SK-N-SH (cell line): ENCODE measurements at regions not wholly inside any gene's neighbourhood (a gene's known extent, or its start where the extent isn't known, plus 50 kb on each side); places are given as distances from the start of the nearest gene placed in this dataset.
"Not testable (repeated sequence)": the region's sequence is repeated elsewhere in the genome, so short reads cannot be mapped to it uniquely, and the experiment has no call there.

Source experiments
- CTCF ChIA-PET: fragments of 300-600, 350-600 bp; formaldehyde crosslinking; extraction: SDS; loops from one replicate; lab custom pipeline; 2021; lab: Yijun Ruan, JAX
- POLR2A ChIA-PET: fragments of 350-600 bp; sonication (Branson Sonifier 250); formaldehyde crosslinking; extraction: SDS; loops from one replicate; lab custom pipeline; 2020; ENCODE audit warnings: antibody characterized with exemption, inconsistent platforms; lab: Yijun Ruan, JAX
- DNase-seq: peaks from one replicate; pipeline ENCODE4 v3.0.0; 2012
- H2AFZ ChIP-seq: fragments of 200-600 bp; sonication (generic); 2 replicates; pipeline ENCODE4 v1.8.1; 2016; ENCODE audit warnings: antibody characterized with exemption, mild to moderate bottlenecking, low read depth
- H3F3A ChIP-seq: fragments of 200-600 bp; sonication (generic); replicated peaks from 2 replicates; pipeline ENCODE3; 2016; ENCODE audit warnings: antibody characterized with exemption, mild to moderate bottlenecking; ENCODE audit not compliant: insufficient read depth
- H3K27ac ChIP-seq, 2 experiments: fragments of 200-500 bp in 1 of 2; fragments of 200-600 bp in 1 of 2; sonication (Bioruptor generic) in 1 of 2; sonication (generic), shearing (Covaris generic) in 1 of 2; 2 replicates each; pipeline versions ENCODE4 v1.5.1 to v1.6.1; 2014 to 2016; ENCODE audit warnings: low read depth in 2 of 2, inconsistent platforms in 1 of 2, low read length in 1 of 2, mild to moderate bottlenecking in 1 of 2, mixed read lengths in 1 of 2
- H3K27me3 ChIP-seq: fragments of 200-600 bp; sonication (generic), shearing (Covaris generic); 2 replicates; pipeline ENCODE4 v1.6.1; 2016; ENCODE audit warnings: mixed run types; ENCODE audit not compliant: insufficient read depth
- H3K36me3 ChIP-seq, 2 experiments: fragments of 200-500 bp in 1 of 2; fragments of 200-600 bp in 1 of 2; sonication (Bioruptor generic) in 1 of 2; sonication (generic) in 1 of 2; replicated peaks in 1 of 2; 2 replicates each; pipeline versions ENCODE3 to v1.5.1; 2014 to 2016; ENCODE audit warnings: low read length in 1 of 2, mild to moderate bottlenecking in 1 of 2; ENCODE audit not compliant: insufficient read depth in 2 of 2, control insufficient read depth in 1 of 2
- H3K4me1 ChIP-seq, 2 experiments: fragments of 200-500 bp in 1 of 2; fragments of 200-600 bp in 1 of 2; sonication (Bioruptor generic) in 1 of 2; sonication (generic), shearing (Covaris generic) in 1 of 2; 2 replicates each; pipeline versions ENCODE4 v1.5.1 to v1.6.1; 2014 to 2016; ENCODE audit warnings: low read depth in 1 of 2, low read length in 1 of 2, mixed run types in 1 of 2; ENCODE audit not compliant: insufficient read depth in 2 of 2, control insufficient read depth in 1 of 2
- H3K4me2 ChIP-seq: fragments of 200-600 bp; sonication (generic), shearing (Covaris generic); 2 replicates; pipeline ENCODE4 v1.6.1; 2017; ENCODE audit warnings: mixed run types
- H3K4me3 ChIP-seq, 2 experiments: fragments of 200-500 bp in 1 of 2; fragments of 200-600 bp in 1 of 2; sonication (Bioruptor generic) in 1 of 2; sonication (generic), shearing (Covaris generic) in 1 of 2; 2 replicates each; pipeline versions ENCODE4 v1.5.1 to v1.8.1; 2014 to 2016; ENCODE audit warnings: low read depth in 2 of 2, inconsistent platforms in 1 of 2, low read length in 1 of 2, mild to moderate bottlenecking in 1 of 2, mixed read lengths in 1 of 2, moderate library complexity in 1 of 2
- H3K79me2 ChIP-seq: fragments of 200-600 bp; sonication (generic); 2 replicates; pipeline ENCODE4 v1.8.1; 2017; ENCODE audit warnings: mild to moderate bottlenecking; ENCODE audit not compliant: insufficient read depth
- H3K9ac ChIP-seq: fragments of 200-600 bp; sonication (generic); 2 replicates; pipeline ENCODE4 v1.6.1; 2017; ENCODE audit warnings: mixed run types
- H3K9me2 ChIP-seq: fragments of 200-600 bp; sonication (generic); 2 replicates; pipeline ENCODE4 v1.6.1; 2017; ENCODE audit warnings: mixed run types
- H3K9me3 ChIP-seq: fragments of 200-600 bp; sonication (generic); 2 replicates; pipeline ENCODE4 v1.6.1; 2017; ENCODE audit warnings: mixed run types, mild to moderate bottlenecking, moderate library complexity
- H4K20me1 ChIP-seq: fragments of 200-600 bp; sonication (generic); 2 replicates; pipeline ENCODE4 v1.6.1; 2017; ENCODE audit warnings: mild to moderate bottlenecking, mixed run types; ENCODE audit not compliant: insufficient read depth
- CTCF ChIP-seq: fragments of 200-600 bp; sonication (generic); IDR thresholded peaks from 2 replicates; pipeline ENCODE4 v1.6.1; 2017; ENCODE audit warnings: antibody characterized with exemption, mild to moderate bottlenecking, moderate library complexity
- ELF1 ChIP-seq: IDR thresholded peaks from 2 replicates; pipeline ENCODE4 v1.4.0; 2012
- EZH2phosphoT487 ChIP-seq: fragments of 200-600 bp; sonication (generic); IDR thresholded peaks from 2 replicates; pipeline ENCODE4 v1.6.1; 2017; ENCODE audit warnings: low read depth, mixed run types, mild to moderate bottlenecking, antibody characterized with exemption, moderate library complexity, borderline replicate concordance
- FOSL2 ChIP-seq: IDR thresholded peaks from 2 replicates; pipeline ENCODE4 v1.4.0; 2012; ENCODE audit warnings: low read depth, mild to moderate bottlenecking, moderate library complexity, borderline replicate concordance
- FOXJ3 ChIP-seq: sonication (generic); formaldehyde crosslinking; IDR thresholded peaks from 2 replicates; pipeline ENCODE4 v1.5.1; 2020; ENCODE audit warnings: mild to moderate bottlenecking, missing genetic modification reagents
- FOXM1 ChIP-seq: IDR thresholded peaks from 2 replicates; pipeline ENCODE4 v1.4.0; 2012; ENCODE audit warnings: low read depth, mild to moderate bottlenecking
- GATA2 ChIP-seq: sonication (generic); formaldehyde crosslinking; IDR thresholded peaks from 2 replicates; pipeline ENCODE4 v1.5.0; 2020; ENCODE audit warnings: mild to moderate bottlenecking, missing genetic modification reagents
- JUND ChIP-seq: IDR thresholded peaks from 2 replicates; pipeline ENCODE4 v1.4.0; 2012
- MAX ChIP-seq: IDR thresholded peaks from 2 replicates; pipeline ENCODE4 v1.4.0; 2012; ENCODE audit warnings: low read depth
- MXI1 ChIP-seq: IDR thresholded peaks from 2 replicates; pipeline ENCODE4 v1.6.1; 2012; ENCODE audit warnings: mild to moderate bottlenecking, low read depth, low read length, improper control_type of control experiment
- NRF1 ChIP-seq: IDR thresholded peaks from 2 replicates; pipeline ENCODE4 v1.6.1; 2012; ENCODE audit warnings: low read depth, mild to moderate bottlenecking, low read length
- POLR2AphosphoS5 ChIP-seq: IDR thresholded peaks from 2 replicates; pipeline ENCODE4 v1.6.1; 2012; ENCODE audit warnings: low read depth, low read length
- RFX5 ChIP-seq: IDR thresholded peaks from 2 replicates; pipeline ENCODE4 v1.6.1; 2012; ENCODE audit warnings: mild to moderate bottlenecking, improper control_type of control experiment, low read length
- RXRA ChIP-seq: IDR thresholded peaks from 2 replicates; pipeline ENCODE4 v1.4.0; 2012; ENCODE audit warnings: low read depth, mild to moderate bottlenecking, borderline replicate concordance
- USF1 ChIP-seq: IDR thresholded peaks from 2 replicates; pipeline ENCODE4 v1.4.0; 2012; ENCODE audit warnings: low read depth, borderline replicate concordance
- USF2 ChIP-seq: fragments of 150-350 bp; IDR thresholded peaks from 2 replicates; pipeline ENCODE4 v1.6.1; 2017; ENCODE audit warnings: antibody characterized with exemption, low read length, low read depth, borderline replicate concordance
- YY1 ChIP-seq: IDR thresholded peaks from 2 replicates; pipeline ENCODE4 v1.4.0; 2012; ENCODE audit warnings: low read depth, mild to moderate bottlenecking
- WGBS: methylation state at CpG from one replicate; pipeline ENCODE4 v1.1.6; 2017; ENCODE audit warnings: low lambda C conversion rate; 5-methylcytosine and 5-hydroxymethylcytosine counted together

- no peak overlapping the region for H3K4me2 ChIP-seq
- no peak overlapping the region for H3K27ac ChIP-seq
- no peaks in the 10 kb centered on the region for H3K79me2 ChIP-seq
- H3K9me3 ChIP-seq, result no peaks in the 10 kb centered on the region
- DNase-seq, result no peak
- ChIA-PET POLR2A (no interaction called here), CTCF (interaction anchor here (1.4 kb wide), 1 partner anchor 9 kb away, joined by 3 read pairs; no protein-coding TSS in a partner anchor)
- H3F3A ChIP-seq, result no peaks in the 10 kb centered on the region
- H4K20me1 ChIP-seq, result no peaks in the 10 kb centered on the region
- no peaks in the 10 kb centered on the region; a peak in 1 of 4 replicates for H3K4me1 ChIP-seq
- no peaks in the 10 kb centered on the region for H3K27me3 ChIP-seq
- no peak overlapping the region for H2AFZ ChIP-seq
- no peaks in the 10 kb centered on the region for H3K36me3 ChIP-seq
- no peak overlapping the region for H3K9ac ChIP-seq
- H3K4me3 ChIP-seq, result no peak overlapping the region
- no peak for TF ChIP-seq RXRA
- H3K9me2 ChIP-seq, result no peaks in the 10 kb centered on the region
- WGBS, result 47% methylated on average over 7 of the region's 7 CpGs
Observed at GRCh38 chr6:165766026-165766425, 103.0 kb upstream of the PDE10A start.

GRCh38 chr6:165765256-165765655 is 102.2 kb upstream of the PDE10A start:
- H3K36me3 ChIP-seq, DNase-seq, H3K79me2 ChIP-seq, H2AFZ ChIP-seq, H3K4me1 ChIP-seq, H3K4me2 ChIP-seq, H3K4me3 ChIP-seq, POLR2A ChIA-PET, H3K27ac ChIP-seq, H3K9ac ChIP-seq, H3K9me3 ChIP-seq, H3F3A ChIP-seq, H4K20me1 ChIP-seq, H3K9me2 ChIP-seq, H3K27me3 ChIP-seq: not testable (repeated sequence)
- WGBS, result no CpG with 5 or more reads among the region's 33 CpGs
- CTCF ChIA-PET, result interaction anchor here (1.4 kb wide), 1 partner anchor 8 kb away, joined by 3 read pairs; no protein-coding TSS in a partner anchor

- Histone ChIP-seq H3K9me3 (no peaks in the 10 kb centered on the region), H3K4me3 (no peak overlapping the region), H3K9ac (no peak overlapping the region), H3F3A (no peaks in the 10 kb centered on the region), H3K27ac (no peak overlapping the region), H3K27me3 (no peaks in the 10 kb centered on the region), H3K9me2 (no peaks in the 10 kb centered on the region), H4K20me1 (no peaks in the 10 kb centered on the region), H3K4me1 (no peaks in the 10 kb centered on the region), H3K36me3 (no peaks in the 10 kb centered on the region), H3K4me2 (no peak overlapping the region), H2AFZ (no peak overlapping the region), H3K79me2 (no peaks in the 10 kb centered on the region)
- CTCF ChIA-PET, result no interaction called here
- POLR2A ChIA-PET, result no interaction called here
- WGBS, result 38% methylated on average over 6 of the region's 6 CpGs
- no peak for DNase-seq
- TF ChIP-seq MAX, result no peak
- no peak for TF ChIP-seq USF2
- TF ChIP-seq FOXM1, result no peak
- TF ChIP-seq CTCF, result no peak
- TF ChIP-seq NRF1, result no peak
- TF ChIP-seq GATA2, result no peak
- no peak for TF ChIP-seq EZH2phosphoT487
- no peak for TF ChIP-seq JUND
- TF ChIP-seq ELF1, result no peak
- TF ChIP-seq YY1, result no peak
- TF ChIP-seq MXI1, result no peak
- no peak for TF ChIP-seq FOXJ3
- TF ChIP-seq USF1, result no peak
- TF ChIP-seq POLR2AphosphoS5, result no peak
- TF ChIP-seq RXRA, result no peak
- TF ChIP-seq FOSL2, result no peak
- no peak for TF ChIP-seq RFX5
Observed at GRCh38 chr6:165762876-165763275, 99.8 kb upstream of the PDE10A start.
